ENCODE measurements at regions not wholly inside any gene's neighbourhood (a gene's known extent, or its start where the extent isn't known, plus 50 kb on each side); places are given as distances from the start of the nearest gene placed in this dataset.
"Not testable (repeated sequence)": the region's sequence is repeated elsewhere in the genome, so short reads cannot be mapped to it uniquely, and the experiment has no call there.

GRCh38 chr21:15631342-15631741 is 98.4 kb upstream of the USP25 start:
- Histone ChIP-seq H3K9me3 (replicated peaks) (no peaks in the 10 kb centered on the region), H3K36me3 (no peaks in the 10 kb centered on the region), H3K27ac (replicated peaks) (no peak overlapping the region), H3K27me3 (ENCODE audit: low read depth) (no peaks in the 10 kb centered on the region), H3K4me3 (no peak overlapping the region), H3K4me1 (no peaks in the 10 kb centered on the region)
- no peak for DNase-seq
- TF ChIP-seq, protein P1, sequence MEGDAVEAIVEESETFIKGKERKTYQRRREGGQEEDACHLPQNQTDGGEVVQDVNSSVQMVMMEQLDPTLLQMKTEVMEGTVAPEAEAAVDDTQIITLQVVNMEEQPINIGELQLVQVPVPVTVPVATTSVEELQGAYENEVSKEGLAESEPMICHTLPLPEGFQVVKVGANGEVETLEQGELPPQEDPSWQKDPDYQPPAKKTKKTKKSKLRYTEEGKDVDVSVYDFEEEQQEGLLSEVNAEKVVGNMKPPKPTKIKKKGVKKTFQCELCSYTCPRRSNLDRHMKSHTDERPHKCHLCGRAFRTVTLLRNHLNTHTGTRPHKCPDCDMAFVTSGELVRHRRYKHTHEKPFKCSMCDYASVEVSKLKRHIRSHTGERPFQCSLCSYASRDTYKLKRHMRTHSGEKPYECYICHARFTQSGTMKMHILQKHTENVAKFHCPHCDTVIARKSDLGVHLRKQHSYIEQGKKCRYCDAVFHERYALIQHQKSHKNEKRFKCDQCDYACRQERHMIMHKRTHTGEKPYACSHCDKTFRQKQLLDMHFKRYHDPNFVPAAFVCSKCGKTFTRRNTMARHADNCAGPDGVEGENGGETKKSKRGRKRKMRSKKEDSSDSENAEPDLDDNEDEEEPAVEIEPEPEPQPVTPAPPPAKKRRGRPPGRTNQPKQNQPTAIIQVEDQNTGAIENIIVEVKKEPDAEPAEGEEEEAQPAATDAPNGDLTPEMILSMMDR (IDR thresholded peaks at IDR 0.05; ENCODE audit: borderline replicate concordance): no peak
- intact Hi-C loops (cut with micrococcal nuclease): no loop called here

GRCh38 chr21:15634541-15634940 is 95.2 kb upstream of the USP25 start:
- H3K4me1 ChIP-seq; H3K27me3 ChIP-seq (ENCODE audit: low read depth); H3K4me3 ChIP-seq; intact Hi-C loops (cut with micrococcal nuclease); DNase-seq; H3K9me3 ChIP-seq (replicated peaks); H3K36me3 ChIP-seq; H3K27ac ChIP-seq (replicated peaks): not testable (repeated sequence)

DNA sequence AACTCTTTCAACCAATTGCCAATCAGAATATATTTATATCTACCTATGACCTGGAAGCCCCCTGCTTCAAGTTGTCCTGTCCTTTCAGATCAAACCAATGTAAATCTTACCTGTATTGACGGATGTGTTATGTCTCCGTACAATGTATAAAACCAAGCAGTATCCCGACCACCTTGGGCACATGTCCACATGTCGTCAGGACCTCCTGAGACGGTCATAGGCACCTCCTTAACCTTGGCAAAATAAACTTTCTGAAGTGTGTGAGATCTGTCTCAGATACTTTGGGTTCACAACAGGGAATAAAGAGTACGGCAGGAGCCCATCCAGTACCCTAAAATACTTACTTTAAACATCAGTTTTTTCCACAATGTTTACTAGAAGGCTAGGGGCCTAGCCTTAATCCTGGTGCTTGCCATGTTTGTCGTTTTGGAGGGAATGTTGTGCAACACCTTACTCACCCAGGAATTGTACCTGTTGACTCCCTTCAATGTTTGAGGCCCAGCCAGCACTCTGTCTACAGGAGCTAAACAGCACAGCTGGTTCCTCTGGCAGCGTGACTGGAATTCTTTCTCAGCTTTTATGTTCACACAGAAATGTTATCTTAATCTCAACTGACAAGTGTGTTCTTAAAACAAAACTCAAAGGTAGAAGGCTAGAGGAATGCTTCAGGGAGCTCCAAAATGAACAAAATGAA is 90.8 kb upstream of the USP25 start:
- H3K27ac ChIP-seq (replicated peaks): no peak overlapping the region
- H3K4me1 ChIP-seq: no peaks in the 10 kb centered on the region
- no peak overlapping the region for H3K4me3 ChIP-seq
- no peaks in the 10 kb centered on the region for H3K27me3 ChIP-seq (ENCODE audit: low read depth)
- TF ChIP-seq, protein P1 (IDR thresholded peaks at IDR 0.05; ENCODE audit: borderline replicate concordance): no peak
- no peak for DNase-seq
- no peaks in the 10 kb centered on the region for H3K9me3 ChIP-seq (replicated peaks)
- intact Hi-C loops (cut with micrococcal nuclease): no loop called here
- H3K36me3 ChIP-seq: no peaks in the 10 kb centered on the region

DNA sequence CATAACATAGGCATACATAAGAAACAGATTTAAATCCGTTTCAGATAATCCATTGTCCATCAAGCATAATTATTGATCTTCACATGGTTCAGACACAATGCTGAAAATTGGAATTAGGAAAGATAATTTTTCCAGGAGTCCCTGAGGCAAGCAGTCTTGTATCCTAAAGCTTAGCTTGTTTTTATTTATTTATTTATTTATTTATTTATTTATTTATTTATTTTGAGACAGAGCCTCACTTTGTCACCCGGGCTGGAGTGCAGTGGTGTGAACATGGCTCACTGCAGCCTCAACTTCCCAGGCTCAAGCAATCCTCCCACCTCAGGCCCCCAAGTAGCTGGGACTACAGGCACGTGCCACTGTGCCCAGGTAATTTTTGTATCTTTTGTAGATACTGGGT is 89.7 kb upstream of the USP25 start:
- DNase-seq; H3K27ac ChIP-seq (replicated peaks); intact Hi-C loops (cut with micrococcal nuclease): not testable (repeated sequence)

DNA sequence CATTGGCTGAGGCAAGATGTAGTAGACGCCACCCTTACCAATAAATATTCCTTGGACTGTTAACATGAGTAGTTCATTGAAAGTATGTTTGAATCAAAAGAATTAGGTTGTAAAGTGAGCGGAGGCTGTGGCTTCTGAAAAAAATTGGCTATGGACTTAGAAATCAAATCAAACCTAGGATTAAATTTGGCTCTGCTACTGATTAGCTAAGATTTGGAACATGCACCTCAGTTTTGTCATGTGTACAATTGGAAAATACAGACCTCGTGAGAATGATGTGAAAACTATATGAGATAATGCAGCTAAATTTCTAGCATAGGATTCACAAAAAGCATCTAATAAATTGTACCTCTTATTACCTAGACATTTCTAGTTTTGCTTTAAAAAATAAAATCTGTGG is 85.3 kb upstream of the USP25 start:
- H3K27me3 ChIP-seq (ENCODE audit: low read depth): no peaks in the 10 kb centered on the region
- H3K27ac ChIP-seq (replicated peaks): no peak overlapping the region
- H3K9me3 ChIP-seq (replicated peaks): no peaks in the 10 kb centered on the region
- H3K4me1 ChIP-seq: no peaks in the 10 kb centered on the region
- intact Hi-C loops (cut with micrococcal nuclease): no loop called here
- H3K4me3 ChIP-seq: no peak overlapping the region
- TF ChIP-seq, protein P1 (IDR thresholded peaks at IDR 0.05; ENCODE audit: borderline replicate concordance): no peak
- no peak for DNase-seq
- no peaks in the 10 kb centered on the region for H3K36me3 ChIP-seq

More for the DNA sequence above, 89.7 kb upstream of the USP25 start:
- H3K4me3 ChIP-seq; H3K9me3 ChIP-seq (replicated peaks); H3K27me3 ChIP-seq (ENCODE audit: low read depth); H3K36me3 ChIP-seq; H3K4me1 ChIP-seq: not testable (repeated sequence)

GRCh38 chr21:15645830-15646229 is 84.0 kb upstream of the USP25 start:
- Histone ChIP-seq H3K4me3 (no peak overlapping the region), H3K27me3 (ENCODE audit: low read depth) (no peaks in the 10 kb centered on the region), H3K4me1 (no peaks in the 10 kb centered on the region), H3K36me3 (no peaks in the 10 kb centered on the region), H3K9me3 (replicated peaks) (no peaks in the 10 kb centered on the region), H3K27ac (replicated peaks) (no peak overlapping the region)
- intact Hi-C loops (cut with micrococcal nuclease): no loop called here
- TF ChIP-seq, protein P1 (IDR thresholded peaks at IDR 0.05; ENCODE audit: borderline replicate concordance): no peak
- DNase-seq: no peak

Data from left ventricle myocardium inferior (tissue), 1 donor.